GM19397 (cell line): ENCODE measurements at regions not wholly inside any gene's neighbourhood (a gene's known extent, or its start where the extent isn't known, plus 50 kb on each side); places are given as distances from the start of the nearest gene placed in this dataset.

Experiments used
- ATAC-seq: cut with Tn5 transposase; IDR thresholded peaks from one replicate; pipeline ENCODE4 v1.9.1; 2021; ENCODE audit warnings: mild to moderate bottlenecking, moderate library complexity; ENCODE audit not compliant: unreplicated experiment

DNA sequence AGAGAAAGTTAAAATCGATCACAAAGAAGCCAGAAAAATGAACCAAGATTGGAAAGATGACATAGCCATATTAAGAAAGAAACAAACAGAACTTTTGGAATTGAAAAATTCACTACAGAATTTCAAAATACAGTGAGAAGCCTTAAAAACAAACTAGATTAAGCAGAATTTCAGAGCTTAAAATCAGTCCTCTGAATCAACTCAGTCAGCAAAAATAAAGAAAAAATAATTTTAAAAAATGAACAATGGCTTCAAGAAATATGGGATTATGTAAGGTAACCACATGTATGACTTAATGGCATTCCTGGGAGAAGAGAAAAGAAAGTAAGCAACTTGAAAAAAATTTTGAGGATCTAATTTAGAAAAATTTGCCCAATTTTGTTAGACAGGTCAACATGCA, 696.2 kb downstream of the TSN start:
- no peak for ATAC-seq

DNA sequence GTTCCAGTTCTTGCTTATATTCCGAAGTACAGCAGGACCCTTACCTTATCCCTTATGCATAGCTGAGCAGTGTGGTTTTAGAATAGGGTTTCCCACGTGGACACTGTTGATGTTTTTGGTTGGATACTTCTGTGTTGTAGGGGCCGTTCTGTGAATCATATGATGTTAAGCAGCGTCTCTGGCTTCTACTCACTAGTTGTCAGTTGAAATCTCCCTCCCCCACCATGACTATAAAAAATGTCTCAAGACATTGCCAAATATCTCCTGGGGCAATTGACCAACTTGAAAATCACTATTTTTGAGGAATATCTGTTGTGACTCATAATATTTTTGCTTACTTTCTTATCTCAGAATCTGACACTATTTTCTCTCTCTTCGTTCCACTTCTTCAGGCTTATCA, 713.7 kb downstream of the TSN start:
- ATAC-seq, result no peak

DNA sequence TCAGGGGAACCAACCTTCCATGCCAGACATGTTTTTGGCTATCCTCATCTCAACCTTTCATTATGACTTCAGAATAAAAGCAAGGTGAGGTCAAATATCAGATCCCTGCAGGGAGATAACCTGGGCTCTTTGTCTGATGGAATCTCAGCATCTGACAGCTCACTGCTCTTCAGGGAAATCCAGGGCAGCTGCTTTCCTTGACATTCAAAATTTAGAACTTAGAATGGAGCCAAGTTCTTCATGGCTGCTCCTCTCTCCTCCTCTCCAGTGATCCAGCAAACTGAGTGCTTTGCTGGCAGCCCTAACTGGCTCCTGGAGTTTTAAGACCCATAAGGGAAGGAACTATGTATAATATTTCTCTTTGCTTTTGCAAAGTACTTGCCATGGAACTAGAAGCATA, 716.3 kb downstream of the TSN start:
- no peak for ATAC-seq

DNA sequence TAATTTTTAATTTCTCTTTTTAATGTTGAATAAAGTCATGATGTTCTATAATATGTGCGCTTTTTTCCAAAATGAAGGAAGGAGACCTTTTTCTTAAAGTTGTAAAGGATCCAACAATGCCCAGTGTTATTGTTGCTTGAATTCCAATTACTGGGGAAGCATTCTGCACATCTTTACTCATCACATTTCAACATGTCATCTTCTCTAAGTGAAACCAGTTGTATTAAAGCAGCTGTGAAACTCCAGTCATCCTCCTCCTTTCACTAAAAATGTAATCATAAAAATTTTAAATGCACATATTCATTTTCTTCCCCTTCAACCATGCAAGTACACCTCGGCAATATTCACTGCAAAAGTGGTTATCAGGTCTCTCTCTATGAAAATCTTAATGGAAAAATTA, 722.7 kb downstream of the TSN start:
- ATAC-seq, result no peak

DNA sequence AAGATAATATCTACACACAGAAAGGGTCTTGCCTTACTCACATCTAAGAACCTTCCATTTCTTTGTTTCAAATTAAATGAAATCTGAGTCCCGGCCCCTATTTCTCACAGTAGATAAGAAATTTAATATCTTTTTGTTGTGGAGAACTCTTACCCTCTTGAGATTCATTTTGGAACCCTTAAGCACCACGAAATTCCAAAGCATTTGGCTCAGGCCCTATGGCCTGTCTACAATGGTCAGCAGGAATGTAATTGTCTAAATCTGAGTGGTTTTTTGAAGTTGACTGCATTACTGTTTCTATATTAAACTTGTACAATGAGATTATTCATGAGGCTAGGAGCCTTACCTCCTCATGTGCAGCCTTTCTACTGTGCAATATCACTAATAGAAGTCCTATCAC, 723.3 kb downstream of the TSN start:
- no peak for ATAC-seq

DNA sequence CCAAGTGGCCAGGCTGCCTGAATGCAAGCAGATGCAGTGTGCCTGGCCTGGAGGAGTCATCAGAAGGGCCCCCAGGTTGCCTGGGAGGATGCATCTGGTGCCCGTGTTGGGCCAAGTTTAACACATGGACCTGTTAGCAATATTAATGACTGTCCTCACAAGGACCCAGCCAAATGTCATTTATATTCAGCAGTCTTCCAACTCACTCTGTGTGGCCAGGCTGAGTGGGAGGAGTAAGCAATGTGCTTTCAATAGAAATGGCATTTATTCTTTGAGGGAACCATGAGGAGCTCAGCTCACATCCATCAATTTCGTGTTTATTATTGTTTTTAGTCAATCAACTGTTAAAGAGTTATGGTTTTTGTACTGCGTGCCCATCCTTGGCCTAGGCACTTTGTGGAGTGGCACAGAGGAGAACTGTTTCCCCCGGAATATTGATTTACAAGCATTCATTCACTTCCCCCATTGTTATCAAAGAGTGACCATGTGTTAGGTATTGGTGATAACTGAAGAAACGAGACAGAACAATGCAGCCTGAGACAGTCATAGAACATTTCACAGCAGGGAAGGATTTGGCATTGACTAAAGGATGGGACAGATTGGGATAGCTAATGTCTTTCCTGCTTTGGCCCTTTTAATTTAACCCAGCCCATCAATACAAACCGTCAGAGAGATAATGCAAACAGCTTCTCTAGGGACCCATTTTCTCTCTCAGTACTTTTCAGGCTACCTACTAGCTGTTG, 725.2 kb downstream of the TSN start:
- ATAC-seq, result no peak

GRCh38 chr2:122481244-122481622, 725.8 kb downstream of the TSN start:
- no peak for ATAC-seq

GRCh38 chr2:122481717-122482116, 726.3 kb downstream of the TSN start:
- ATAC-seq, result no peak

- ATAC-seq, result no peak
Observed at GRCh38 chr2:122486086-122486485, 730.6 kb downstream of the TSN start.

GRCh38 chr2:122486705-122487415, 731.4 kb downstream of the TSN start:
- no peak for ATAC-seq

DNA sequence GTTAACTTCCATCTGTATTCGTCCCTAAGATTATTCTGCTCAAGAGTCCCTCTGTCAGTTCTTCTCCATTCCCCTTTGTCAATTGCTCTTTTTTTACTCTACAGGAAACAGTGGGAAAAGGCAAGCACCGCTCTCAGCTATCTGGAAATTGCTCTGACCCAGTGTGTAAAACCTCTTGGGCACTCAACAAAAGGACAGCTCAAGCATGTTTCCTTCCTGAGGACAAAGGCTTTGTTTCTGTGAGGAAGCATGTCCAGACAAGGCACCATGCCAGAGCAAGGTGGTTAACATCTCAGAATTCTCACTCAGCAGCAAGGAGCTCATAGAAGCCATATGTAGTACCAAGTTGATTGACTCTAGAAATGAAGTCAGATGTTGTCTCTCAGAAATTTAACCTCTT, 735.6 kb downstream of the TSN start:
- ATAC-seq, result no peak

- ATAC-seq, result no peak
Observed at GRCh38 chr2:122500316-122501105, 745.1 kb downstream of the TSN start.

DNA sequence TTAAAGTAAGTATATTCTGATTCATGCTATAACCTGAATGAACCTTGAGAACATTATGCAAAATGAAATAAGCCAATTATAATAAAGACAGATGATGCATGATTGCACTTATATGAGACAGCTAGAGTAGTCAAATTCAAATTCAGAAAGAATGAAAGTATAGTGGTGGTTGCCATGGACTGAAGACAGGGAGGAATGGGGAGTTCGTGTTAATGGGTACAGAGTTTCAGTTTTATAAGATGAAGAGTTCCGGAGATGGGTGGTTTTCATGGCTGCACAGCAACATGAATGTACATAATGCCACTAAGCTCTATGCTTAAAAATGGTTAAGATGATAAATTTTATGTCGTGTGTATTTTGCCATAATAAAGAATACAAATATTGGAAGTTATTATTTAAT, 751.2 kb downstream of the TSN start:
- ATAC-seq, result no peak

GRCh38 chr2:122507261-122507660, 751.8 kb downstream of the TSN start:
- ATAC-seq, result no peak

DNA sequence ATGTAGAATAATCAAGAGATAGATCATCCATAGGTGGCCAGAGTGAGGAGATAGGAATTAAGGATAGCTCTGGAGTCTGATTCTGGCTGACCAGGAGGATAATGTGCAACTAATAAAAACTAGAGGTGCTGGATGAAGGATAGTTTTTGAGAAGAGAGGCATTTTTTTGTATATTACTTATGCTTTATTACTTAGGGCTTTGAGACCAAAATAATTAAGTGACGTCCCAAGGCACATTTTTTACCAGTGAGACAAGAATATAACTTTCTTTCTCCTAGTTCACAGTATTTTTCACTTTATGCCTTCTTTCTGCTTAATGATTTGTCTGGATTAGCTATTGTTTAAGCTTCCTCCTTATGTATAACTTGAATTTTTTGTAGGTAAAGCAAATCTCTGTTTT, 756.6 kb downstream of the TSN start:
- no peak for ATAC-seq

DNA sequence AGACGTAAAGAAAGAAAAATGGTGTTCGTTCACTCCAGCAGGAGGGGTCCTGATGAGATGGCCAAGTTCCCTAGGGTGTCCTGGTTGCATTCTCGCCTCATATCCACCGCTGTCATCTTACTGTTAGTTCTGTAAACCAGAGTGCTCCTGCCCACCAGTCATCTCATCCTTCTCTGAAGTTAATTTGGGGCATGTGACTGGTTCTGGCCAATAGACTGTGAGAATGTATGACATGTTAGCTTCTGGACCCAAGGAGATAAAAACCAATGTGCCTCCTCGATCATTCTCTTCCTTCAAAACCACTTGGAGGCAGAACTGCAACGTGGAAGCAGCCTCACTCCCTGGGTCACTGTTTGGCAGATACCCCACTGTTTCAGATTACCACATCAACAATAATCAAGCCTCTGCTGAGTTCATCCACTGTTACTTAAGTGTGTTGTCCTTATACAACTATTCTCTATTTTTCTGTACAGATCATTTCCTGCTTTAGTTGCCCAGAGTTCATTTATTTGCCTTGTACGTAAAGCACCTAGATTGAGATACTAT, 759.1 kb downstream of the TSN start:
- ATAC-seq, result no peak

GRCh38 chr2:122515731-122516290, 760.4 kb downstream of the TSN start:
- no peak for ATAC-seq

GRCh38 chr2:122516775-122517174, 761.3 kb downstream of the TSN start:
- no peak for ATAC-seq

- ATAC-seq, result no peak
Observed at GRCh38 chr2:122519366-122519765, 763.9 kb downstream of the TSN start.

- ATAC-seq, result no peak
Observed at GRCh38 chr2:122519821-122520611, 764.6 kb downstream of the TSN start.
